Thyroid gland (tissue), 4 donors: ENCODE measurements at regions not wholly inside any gene's neighbourhood (a gene's known extent, or its start where the extent isn't known, plus 50 kb on each side); places are given as distances from the start of the nearest gene placed in this dataset.

ENCODE experiments used
- DNase-seq, 2 donors: peaks; one replicate each; pipeline ENCODE4 v3.0.0-alpha.2; 2019
- H3K27ac ChIP-seq, 3 donors: fragments of 200-600 bp; sonication (generic); 1 replicate in 2 of 3; 2 replicates in 1 of 3; pipeline ENCODE4 v1.5.1; 2016 to 2019; ENCODE audit warnings: mild to moderate bottlenecking in 1 of 3, moderate library complexity in 1 of 3
- H3K27me3 ChIP-seq: fragments of 200-600 bp; sonication (generic); one replicate; pipeline ENCODE4 v1.5.1; 2019
- H3K36me3 ChIP-seq, 2 donors: fragments of 200-600 bp; sonication (generic); one replicate each; pipeline ENCODE4 v1.5.1; 2016 to 2019
- H3K4me1 ChIP-seq, 2 donors: fragments of 200-600 bp; sonication (generic); one replicate each; pipeline ENCODE4 v1.5.1; 2017 to 2019
- H3K4me3 ChIP-seq, 3 donors: fragments of 200-600 bp; sonication (generic); replicated peaks in 1 of 3; 1 replicate in 2 of 3; 2 replicates in 1 of 3; pipeline ENCODE4 v1.5.1; 2016; ENCODE audit warnings: mild to moderate bottlenecking in 1 of 3
- H3K9me3 ChIP-seq: fragments of 200-600 bp; sonication (generic); one replicate; pipeline ENCODE4 v1.5.1; 2017
- POLR2A ChIP-seq, 2 donors: fragments of 450-650 bp; IDR thresholded peaks; one replicate each; pipeline ENCODE4 v1.6.1; 2017; ENCODE audit warnings: antibody characterized with exemption in 2 of 2, mild to moderate bottlenecking in 2 of 2, moderate library complexity in 1 of 2
- WGBS, 2 donors: methylation state at CpG; one replicate each; pipeline ENCODE4 v1.1.5; 2017; 5-methylcytosine and 5-hydroxymethylcytosine counted together
- intact Hi-C: fragments of 100-400 bp; cut with DNase I; formaldehyde crosslinking; loops from one replicate; pipeline ENCODE4 v1.15.1; 2023
- TF ChIP-seq, protein P1 (sequence below), 6 experiments: fragments of 200-600 bp in 3 of 6; fragments of 450-650 bp in 3 of 6; sonication (generic) in 3 of 6; IDR thresholded peaks; one replicate each; pipeline ENCODE4 v1.5.1; 2016 to 2019; ENCODE audit warnings: antibody characterized with exemption in 6 of 6, mild to moderate bottlenecking in 2 of 6, inconsistent platforms in 1 of 6, moderate library complexity in 1 of 6

DNA sequence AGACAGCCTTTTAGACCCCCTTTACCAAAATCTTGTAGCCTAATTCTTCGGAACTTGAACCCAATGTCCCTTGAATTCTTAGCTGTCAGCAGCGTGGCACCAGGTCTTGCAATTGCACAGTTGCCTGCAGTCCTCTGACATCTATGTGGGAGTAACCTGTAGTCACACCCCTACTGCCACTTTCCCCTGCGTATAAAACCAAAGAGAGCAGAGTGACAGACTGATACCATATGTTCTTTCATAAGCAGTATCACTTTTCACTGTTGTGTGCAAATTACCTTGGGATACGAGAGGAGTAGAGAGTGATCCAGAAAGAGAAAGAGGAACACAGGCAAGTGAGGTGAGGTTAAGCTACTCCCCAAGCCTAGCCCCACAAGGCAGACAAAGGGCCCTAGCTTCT lies 364.3 kb upstream of the ADAMTSL1 start:
- Histone ChIP-seq H3K4me1 (no peaks in the 10 kb centered on the region), H3K36me3 (no peaks in the 10 kb centered on the region), H3K9me3 (no peaks in the 10 kb centered on the region), H3K4me3 (no peak overlapping the region), H3K27me3 (no peaks in the 10 kb centered on the region), H3K27ac (no peak overlapping the region)
- intact Hi-C loops, result no loop called here
- WGBS, 2 donors, result 81 to 90% methylated on average over 4 of the region's 4 CpGs
- TF ChIP-seq, protein P1, sequence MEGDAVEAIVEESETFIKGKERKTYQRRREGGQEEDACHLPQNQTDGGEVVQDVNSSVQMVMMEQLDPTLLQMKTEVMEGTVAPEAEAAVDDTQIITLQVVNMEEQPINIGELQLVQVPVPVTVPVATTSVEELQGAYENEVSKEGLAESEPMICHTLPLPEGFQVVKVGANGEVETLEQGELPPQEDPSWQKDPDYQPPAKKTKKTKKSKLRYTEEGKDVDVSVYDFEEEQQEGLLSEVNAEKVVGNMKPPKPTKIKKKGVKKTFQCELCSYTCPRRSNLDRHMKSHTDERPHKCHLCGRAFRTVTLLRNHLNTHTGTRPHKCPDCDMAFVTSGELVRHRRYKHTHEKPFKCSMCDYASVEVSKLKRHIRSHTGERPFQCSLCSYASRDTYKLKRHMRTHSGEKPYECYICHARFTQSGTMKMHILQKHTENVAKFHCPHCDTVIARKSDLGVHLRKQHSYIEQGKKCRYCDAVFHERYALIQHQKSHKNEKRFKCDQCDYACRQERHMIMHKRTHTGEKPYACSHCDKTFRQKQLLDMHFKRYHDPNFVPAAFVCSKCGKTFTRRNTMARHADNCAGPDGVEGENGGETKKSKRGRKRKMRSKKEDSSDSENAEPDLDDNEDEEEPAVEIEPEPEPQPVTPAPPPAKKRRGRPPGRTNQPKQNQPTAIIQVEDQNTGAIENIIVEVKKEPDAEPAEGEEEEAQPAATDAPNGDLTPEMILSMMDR (IDR thresholded peaks at IDR 0.05), result no peak
- DNase-seq, result no peak

DNA sequence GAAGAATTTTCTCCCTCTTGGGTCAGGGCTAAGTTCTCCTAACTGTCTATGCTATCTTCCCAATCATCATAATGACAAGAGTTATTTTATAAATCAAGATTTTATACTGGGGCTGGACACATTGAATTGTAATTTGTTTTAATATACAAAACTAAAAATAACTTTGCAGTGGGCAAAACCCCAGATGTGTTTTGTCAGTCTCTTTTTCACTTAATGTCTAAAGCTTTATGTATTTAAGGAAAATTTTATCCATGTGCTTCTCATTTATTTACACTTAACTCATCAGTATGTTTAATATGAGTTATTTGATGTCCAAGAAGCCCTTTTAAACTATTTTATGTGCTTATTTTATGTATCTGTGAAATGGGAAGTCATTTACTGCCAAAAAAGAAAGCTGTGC lies 362.8 kb upstream of the ADAMTSL1 start:
- TF ChIP-seq, protein P1 (IDR thresholded peaks at IDR 0.05), result no peak
- TF ChIP-seq POLR2A (IDR thresholded peaks at IDR 0.05), result no peak
- no peak overlapping the region for H3K27ac ChIP-seq
- intact Hi-C loops, result no loop called here

GRCh38 chr9:18114559-18115475 lies 359.1 kb upstream of the ADAMTSL1 start:
- DNase-seq, result no peak
- H3K36me3 ChIP-seq, result no peaks in the 10 kb centered on the region
- no peaks in the 10 kb centered on the region for H3K9me3 ChIP-seq
- no peaks in the 10 kb centered on the region for H3K4me1 ChIP-seq
- H3K27me3 ChIP-seq, result no peaks in the 10 kb centered on the region
- no peak overlapping the region for H3K4me3 ChIP-seq
- 73% methylated on average over 10 of the region's 10 CpGs for WGBS, 2 donors
- TF ChIP-seq, protein P1 (IDR thresholded peaks at IDR 0.05), result no peak
- no peak for TF ChIP-seq POLR2A (IDR thresholded peaks at IDR 0.05)
- intact Hi-C loops, result no loop called here
- H3K27ac ChIP-seq, result no peak overlapping the region

More for the DNA sequence above, 362.8 kb upstream of the ADAMTSL1 start:
- Histone ChIP-seq H3K36me3 (no peaks in the 10 kb centered on the region), H3K4me1 (no peaks in the 10 kb centered on the region), H3K27me3 (no peaks in the 10 kb centered on the region), H3K4me3 (no peak overlapping the region), H3K9me3 (no peaks in the 10 kb centered on the region)
- DNase-seq, result no peak

GRCh38 chr9:18118268-18118667 lies 355.7 kb upstream of the ADAMTSL1 start:
- Histone ChIP-seq H3K4me3 (no peak overlapping the region), H3K36me3 (no peaks in the 10 kb centered on the region), H3K27me3 (no peaks in the 10 kb centered on the region), H3K27ac (no peak overlapping the region), H3K9me3 (no peaks in the 10 kb centered on the region), H3K4me1 (no peaks in the 10 kb centered on the region)
- intact Hi-C loops, result no loop called here
- TF ChIP-seq, protein P1 (IDR thresholded peaks at IDR 0.05), result no peak
- no peak for TF ChIP-seq POLR2A (IDR thresholded peaks at IDR 0.05)
- DNase-seq, result no peak

DNA sequence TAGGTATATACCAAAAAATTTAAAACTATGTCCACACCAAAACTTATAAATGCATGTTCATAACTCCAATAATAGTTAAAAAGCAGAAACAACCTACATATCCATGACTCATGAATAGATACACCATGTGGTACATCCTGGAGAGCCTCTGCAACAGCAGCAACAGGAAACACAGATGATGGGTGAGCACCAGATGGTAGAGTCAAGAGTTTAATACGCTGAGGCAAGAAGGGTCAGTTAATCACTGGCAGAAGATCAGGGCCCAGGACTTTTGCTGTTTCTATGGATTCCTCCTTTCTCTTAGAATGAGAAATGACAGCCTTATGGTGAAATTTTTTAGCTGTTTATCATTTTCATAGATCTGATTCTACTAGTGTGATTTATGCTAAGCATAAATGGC lies 351.8 kb upstream of the ADAMTSL1 start:
- Histone ChIP-seq H3K27me3 (no peaks in the 10 kb centered on the region), H3K36me3 (no peaks in the 10 kb centered on the region), H3K27ac (no peak overlapping the region), H3K4me1 (no peaks in the 10 kb centered on the region), H3K4me3 (no peak overlapping the region), H3K9me3 (no peaks in the 10 kb centered on the region)
- DNase-seq, result no peak
- intact Hi-C loops, result no loop called here
- 80 to 89% methylated on average over 1 of the region's 1 CpG for WGBS, 2 donors
- TF ChIP-seq POLR2A (IDR thresholded peaks at IDR 0.05), result no peak
- TF ChIP-seq, protein P1 (IDR thresholded peaks at IDR 0.05), result no peak
